ENCODE measurements at regions not wholly inside any gene's neighbourhood (a gene's known extent, or its start where the extent isn't known, plus 50 kb on each side); places are given as distances from the start of the nearest gene placed in this dataset.

DNA sequence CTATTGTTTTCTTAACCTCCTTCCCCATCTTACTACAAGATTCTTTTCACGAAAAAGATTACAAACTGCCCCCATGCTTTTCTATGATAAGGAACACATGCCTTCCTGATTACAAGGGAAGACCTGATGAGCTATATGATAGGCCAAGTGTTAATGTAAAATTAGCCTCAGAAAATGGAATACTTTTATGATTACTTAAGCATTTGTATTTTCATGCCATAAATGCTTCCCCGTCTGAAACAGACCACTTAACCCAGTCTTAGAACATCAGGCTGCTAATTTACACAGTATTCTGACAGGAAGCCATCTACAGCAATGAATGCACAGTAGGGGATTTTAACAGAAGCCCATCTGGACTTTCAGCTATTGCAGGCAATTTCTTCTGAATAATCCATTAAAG, 274.9 kb downstream of the HAO1 start:
- DNase-seq = no peak

DNA sequence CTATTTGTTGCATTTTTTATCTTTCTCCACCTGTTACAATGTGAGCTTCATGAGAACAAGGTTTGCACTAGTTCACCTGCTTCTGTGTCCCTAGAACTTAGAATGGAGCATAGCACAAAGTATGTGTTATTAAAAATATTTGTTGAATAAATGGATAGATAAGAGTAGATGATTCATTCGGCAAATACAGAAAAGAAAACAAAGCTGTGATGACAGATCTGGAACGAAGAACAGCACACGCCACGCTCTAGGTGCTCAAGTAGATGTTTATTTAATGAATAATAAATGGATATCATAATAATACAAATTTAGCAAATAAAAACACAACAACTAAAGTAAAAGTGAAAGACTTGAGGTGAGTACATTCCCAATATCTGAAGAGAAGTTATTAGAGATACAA, 273.1 kb downstream of the HAO1 start:
- no peak for DNase-seq

DNA sequence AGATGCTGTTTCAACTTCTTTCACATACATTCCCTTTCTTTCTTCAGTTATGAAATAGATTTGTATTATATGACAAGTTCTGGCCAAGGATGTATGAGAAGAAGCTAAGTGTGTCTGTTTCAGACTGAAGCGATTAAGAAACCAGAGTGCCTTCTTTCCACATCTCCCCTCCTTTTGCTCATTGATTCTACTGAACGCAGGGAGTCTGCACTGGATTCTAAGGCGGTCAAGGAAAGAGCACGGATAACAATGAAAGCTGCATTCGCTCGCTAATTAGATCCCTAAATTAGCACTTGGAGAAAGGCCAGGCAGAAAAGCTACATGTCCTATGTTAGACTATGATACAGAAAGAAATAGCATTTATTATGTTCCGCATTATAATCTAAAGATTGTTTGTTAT, 267.7 kb downstream of the HAO1 start:
- no peak for DNase-seq

DNA sequence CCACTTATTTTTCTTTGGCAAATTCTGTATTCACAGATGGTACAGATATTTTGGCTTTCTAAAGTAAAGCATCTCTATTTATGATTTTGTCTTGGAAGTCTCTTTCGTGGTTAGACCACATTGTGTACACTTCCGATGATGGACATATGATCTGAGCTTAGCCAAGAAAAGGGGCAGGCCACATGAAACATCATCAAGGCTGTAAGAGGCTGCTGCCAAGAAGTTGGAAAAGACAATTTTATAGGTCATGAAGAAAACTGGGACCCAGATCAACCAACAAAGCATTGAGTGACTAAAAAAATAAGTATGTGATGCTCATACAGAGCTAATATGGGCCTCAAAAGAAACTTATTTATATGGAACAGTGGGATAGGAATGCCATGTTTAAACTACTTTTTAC, 266.4 kb downstream of the HAO1 start:
- DNase-seq = no peak

DNA sequence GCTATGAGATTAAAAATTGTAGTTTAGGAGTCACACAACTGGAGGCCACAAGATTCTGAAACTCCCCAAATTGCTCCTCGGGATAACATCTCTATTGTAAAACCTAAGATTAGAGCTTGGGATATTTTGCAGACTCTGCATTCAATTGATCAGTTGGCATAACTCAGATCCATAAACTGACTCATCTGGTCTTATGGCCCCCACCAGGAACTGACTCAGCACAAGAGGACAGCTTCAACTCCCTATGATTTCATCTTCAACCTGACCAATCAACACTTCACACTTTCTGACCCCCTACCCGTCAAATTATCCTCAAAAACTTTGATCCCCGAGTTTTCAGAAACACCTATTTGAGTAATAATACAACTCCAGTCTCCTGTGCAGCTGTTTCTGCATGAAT, 257.3 kb downstream of the HAO1 start:
- no peak for DNase-seq

DNA sequence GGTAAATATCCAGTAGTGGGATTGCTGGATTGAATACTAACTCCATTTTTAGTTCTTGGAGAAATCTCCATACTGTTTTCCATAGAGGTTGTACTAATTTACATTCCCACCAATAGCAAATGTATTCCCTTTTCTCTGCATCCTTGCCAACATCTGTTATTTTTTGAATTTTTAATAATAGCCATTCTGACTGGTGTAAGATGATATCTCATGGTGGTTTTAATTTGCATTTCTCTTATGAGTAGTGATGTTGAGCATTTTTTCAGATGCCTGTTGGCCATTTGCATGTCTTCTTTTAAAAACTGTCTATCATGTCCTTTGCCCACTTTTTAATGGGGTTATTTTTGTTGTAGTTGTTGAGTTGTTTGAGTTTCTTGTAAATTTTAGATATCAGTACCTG, 253.2 kb downstream of the HAO1 start:
- DNase-seq = no peak

DNA sequence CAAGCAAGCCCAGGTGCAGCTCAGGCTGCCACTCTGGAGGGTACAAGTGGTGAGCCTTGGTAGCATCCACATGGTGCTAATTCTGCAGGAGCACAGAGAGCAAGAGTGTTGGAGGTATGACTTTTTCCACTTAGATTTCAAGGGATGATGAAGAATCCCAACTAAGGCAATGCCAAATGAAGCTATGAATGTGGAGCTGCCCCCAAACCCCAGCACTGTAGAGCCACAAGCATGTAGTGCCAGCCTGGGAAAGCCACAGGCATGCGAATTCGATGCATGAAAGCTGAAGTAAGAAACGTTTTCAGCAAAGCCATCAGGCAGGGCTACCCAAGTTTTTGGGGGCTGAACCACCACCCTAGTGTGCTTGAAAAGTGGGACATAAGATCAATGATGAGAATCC, 251.1 kb downstream of the HAO1 start:
- DNase-seq = no peak

DNA sequence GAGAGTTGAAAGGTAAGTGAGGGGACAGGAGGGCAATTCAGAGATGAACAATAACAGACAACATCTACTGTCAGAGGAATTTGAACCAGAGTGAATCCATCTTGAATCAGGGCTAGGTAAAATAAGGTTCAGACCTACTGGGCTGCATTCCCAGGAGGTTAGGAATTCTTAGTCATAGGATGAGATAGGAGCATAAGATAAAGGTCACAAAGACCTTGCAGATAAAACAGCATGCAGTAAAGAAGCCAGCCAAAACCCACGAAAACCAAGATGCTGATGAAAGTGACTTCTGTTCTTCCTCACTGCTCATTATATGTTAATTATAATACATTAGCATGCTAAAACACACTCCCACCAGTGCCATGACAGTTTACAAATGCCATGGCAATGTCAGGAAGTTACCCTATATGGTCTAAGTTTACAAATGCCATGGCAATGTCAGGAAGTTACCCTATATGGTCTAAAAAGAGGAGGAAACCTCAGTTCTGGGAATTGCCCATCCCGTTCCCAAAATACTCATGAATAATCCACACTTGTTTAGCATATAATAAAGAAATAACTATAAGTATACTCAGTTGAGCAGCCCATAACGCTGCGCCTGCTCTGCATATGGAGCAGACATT, 248.5 kb downstream of the HAO1 start:
- DNase-seq = no peak

DNA sequence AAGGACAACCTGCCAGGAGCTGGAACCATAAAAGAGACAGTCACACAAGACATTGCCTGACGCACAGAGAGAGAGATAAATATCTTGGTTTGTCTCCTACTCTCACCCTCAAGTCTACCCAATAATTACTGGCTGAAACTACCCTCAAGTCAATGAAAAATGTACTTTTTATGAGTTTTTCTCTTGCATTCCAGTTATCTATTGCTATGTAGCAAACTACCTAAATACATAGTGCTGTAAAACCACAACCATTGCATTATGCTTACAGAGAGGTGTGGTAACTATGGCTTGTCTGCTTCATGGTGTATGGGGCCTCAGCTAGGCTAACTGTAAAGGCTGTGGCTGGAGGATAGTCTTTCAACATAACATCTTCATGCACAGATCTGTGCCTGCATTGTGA, 247.8 kb downstream of the HAO1 start:
- no peak for DNase-seq

DNA sequence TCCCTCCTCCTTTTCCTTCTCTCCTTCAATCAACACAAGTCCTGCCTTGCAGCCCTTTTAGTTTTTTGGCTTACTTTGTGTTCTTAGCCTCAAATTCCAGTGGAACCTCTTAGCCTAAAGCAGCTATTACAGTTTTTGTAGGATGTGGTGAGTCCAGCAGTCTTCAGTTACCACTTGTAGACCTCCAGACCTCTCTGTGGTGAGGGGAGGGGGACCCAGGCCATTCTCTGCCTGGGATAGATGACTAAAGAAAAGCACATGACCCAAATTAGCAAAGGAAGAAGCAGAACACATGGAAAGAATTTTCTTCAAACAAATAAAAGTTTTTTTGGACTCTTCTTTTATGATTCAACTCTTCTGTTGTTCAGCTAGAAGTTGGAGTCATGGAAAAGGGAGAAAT, 246.5 kb downstream of the HAO1 start:
- no peak for DNase-seq

DNA sequence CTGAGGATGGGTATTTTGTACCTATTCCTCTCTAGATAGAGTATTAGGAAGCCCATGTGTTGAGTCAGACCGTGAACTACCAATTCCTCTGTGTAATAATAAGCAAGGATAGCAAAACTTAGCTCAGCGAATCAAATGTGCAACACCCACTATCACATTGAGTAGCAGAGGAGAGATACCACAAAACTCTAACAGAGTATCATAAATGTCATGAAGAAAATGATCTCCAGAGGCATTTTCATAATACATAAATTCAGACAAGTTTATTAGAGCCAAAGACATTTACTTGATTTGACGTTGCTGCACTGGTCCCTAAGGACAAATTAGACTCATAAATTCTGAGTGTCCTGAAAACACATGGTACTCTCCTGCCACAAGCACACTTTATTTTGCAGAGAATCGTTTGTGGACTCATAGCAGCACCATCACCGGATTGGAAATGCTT, 245.2 kb downstream of the HAO1 start:
- DNase-seq = no peak

DNA sequence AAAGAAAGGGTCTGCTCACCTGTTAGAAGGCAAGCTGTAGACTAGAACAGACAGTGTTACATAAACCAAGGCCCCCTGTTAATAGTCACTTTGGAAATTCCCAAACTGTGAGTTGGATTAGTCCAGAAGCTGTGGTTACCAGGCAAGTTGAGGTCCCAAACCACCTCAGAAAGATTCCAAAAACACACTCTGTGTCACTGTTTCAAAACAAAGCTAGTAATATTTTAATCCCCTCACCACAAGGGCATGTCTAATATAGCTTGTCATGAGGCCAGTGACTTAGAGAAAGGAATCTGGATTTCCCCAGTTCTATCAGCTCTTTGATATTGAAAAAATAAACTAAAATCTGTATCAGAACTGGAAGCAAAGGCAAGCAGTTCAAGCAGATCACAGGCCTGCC, 244.6 kb downstream of the HAO1 start:
- DNase-seq = no peak

DNA sequence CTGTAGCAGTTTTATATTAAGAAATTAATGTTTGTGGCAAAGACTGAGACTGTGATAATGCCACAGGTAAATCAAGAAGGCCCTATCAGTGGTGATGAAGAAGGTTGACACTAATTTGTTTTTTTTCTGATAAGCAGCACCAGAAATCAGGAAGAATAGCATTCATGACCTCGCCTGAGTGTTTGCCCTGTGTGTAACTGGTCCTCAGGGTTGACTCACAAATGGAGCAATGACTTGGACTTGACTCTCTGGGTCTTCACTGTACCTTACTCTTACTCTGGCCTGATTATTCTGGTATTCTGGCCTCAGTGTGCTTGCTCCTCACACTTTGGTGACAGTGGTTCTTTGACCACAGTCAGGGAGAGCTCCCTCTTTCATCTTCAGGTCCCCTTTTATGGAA, 243.9 kb downstream of the HAO1 start:
- no peak for DNase-seq

DNA sequence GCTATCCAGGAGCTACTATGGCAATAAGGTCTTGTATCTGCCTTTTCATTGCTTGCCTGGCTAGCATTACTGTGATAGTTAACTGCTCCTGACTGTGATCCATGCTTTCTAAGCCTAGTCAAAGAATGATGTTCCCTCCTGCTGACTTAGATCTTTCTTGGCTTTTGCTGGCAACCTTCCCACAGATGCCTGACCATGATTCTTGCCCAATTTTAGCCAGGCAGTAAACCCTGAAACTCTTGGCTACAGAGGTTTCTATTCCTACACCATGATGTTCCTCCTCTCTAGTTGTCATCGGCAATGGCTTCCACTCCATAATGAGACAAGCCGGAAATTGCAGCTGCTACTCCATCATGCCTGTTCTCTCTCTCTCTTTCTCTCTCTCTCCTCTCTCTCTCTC, 238.1 kb downstream of the HAO1 start:
- no peak for DNase-seq

DNA sequence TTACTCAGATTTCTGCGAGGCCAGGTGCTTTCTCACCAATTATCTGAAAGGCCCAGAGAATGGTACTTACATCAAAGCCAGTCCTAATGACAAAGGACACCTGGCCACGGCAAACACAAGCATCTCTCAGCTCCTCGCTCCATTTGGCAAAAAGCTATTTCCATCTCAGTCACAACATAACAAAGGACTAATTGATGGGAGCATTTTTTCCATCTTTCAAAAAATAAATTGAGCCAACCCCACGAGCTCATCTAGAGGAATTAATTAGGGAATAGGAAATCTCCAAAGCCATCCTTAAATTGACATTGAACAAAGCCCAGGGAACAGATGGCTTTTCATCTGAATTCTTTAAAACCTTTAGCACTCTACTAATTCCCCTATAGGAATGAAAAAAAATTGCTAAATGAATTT, 236.7 kb downstream of the HAO1 start:
- no peak for DNase-seq

DNA sequence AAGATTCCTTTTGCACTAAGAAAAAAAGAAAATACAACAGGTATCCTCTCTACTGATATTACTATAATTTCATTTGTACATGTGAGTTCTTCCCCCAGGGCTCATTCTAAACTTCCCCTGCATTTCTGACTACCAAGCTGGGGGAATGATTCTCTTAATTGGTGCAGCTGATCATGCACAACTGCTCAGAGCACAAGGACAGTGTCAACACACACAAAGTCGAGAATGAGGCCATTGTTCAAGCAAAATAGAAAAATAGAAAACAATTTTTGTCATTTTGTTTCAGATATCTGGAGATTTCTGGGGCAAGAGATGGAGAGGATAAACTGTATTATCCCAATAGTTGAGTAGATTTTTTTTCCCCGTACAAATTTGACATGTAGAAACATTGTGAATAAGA, 236.3 kb downstream of the HAO1 start:
- DNase-seq = no peak

DNA sequence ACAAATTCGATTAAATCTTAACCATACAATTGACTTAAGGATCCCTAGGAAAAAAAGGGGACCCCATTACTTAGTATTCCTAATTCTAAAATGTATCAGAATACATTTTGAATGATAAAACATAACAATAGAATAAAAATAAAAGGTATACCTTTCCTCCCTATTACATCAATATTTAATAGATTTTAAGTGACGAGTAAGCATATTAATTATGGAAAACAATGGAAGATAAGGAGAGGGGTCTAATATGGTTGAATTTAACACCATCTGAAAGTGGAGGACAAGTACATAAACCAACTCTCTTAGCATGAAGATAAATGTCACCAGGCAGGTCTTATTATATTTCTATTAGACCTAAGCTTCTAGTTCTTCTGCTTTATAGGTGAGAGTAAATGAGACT, 232.1 kb downstream of the HAO1 start:
- DNase-seq = no peak

DNA sequence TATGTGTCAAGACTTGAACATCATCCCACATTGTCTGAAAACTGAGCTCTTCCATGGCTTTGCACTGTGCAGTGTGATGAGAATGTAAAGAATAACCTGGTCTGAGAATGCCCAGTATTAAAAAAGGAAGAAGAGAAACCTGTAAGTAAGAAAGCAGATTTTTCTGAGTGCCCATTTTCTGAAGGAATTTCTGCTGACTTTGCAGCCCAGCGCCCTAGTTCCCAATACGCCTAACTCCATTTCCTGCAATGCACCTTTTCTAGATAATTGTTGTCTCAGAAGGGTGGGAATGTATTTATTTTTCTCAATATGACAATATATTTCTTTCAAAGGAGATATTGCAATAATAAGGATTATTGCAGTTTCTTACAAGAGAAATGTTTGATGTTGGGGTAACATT, 231.5 kb downstream of the HAO1 start:
- DNase-seq = no peak

DNA sequence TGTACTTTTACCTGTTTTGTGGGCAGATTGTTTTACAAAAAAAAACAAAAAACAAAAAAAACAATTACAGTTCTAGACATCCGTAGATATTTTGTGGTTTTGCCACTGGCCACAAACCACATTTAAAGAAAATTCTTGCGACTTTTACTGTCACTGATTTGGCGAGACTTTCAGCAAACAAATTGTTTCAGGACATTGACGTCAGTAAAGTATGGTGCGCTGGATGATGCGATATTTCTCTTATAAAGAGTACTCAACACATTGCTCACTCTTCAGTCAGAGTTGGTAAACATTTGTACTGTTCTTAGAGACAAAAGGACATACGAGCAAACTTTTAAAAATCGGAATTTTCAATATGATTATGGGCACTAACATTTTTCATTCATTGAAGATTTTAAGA, 229.8 kb downstream of the HAO1 start:
- no peak for DNase-seq

DNA sequence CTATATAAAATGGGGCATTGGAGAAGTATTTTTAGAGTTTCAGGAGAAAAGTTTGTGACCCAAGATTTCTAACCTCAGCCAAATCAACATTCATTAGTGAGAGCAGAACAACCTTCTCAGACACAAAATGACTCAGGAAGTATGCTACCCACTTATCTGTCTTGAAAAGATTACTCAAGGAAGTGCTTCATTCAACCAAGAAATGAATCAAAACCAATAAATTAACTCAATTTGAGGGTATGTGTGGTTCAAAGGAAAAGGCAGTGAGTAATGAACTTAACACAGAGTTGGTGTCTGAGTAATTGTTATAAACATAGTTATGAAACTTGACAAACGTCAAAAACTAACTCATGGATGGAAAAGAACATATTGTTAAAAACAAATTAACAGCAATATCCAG, 227.6 kb downstream of the HAO1 start:
- DNase-seq = no peak

DNA sequence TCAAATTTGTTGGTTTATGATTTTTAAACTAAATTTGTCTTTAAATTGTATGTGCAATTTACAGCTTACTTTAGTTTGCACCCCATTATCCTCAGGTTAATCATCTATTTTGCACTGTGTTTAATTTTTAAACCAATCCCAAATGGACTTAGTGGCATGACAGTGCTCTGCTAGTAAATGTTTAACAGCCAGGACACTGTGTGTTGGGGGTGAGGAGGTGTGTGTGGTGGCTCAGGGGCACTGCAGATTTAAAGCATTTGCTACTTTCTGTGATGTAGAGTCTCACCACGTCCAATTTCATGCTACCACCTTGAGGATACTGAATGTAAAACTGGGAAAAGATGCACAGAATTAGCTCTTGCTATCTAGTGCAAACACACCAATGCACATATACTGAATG, 225.7 kb downstream of the HAO1 start:
- no peak for DNase-seq

DNA sequence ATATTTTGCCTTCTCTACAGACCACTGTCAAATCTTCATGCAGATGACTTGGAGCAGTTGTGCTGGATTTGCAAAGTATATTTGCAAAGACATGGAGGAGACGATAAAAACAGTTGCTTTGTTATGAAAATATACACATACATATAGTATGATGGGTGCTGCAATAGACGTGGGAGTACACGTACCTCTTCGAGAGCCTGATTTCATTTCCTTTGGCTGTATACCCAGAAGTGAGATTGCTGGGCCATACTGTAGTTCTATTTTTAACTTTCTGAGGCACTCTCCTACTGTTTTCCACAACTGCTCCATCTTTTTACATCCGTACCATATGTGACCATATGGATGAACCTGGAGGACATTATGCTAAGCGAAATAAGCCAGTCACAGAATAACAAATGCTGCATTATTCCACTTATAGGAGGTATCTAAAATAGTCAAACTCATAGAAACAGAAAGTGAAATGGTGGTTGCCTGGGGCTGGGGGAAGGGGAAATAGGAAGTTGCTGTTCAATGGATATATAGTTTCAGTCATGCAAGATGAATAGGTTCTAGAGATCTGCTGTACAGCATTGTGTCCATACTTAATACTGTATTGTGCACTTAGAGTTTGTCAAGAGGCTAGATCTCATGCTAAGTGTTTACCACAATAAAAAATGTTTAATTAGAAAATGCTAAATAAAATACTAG, 223.8 kb downstream of the HAO1 start:
- no peak for DNase-seq

DNA sequence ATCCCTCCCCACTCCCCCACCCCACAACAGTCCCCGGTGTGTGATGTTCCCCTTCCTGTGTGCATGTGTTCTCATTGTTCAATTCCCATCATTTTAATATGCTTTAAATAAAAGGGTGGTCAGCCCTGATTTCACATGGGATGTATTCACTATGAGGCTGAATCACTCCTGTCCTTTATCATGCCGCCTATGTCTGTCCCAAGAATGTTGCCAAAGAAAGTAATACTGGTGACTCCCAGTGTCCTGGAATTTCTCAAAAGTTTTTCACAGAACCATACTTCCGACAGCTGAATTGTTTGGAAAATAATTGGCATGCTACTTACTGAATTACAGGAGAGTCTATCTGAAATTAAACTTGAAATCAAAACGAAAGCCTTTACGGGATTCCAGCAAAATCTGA, 217.7 kb downstream of the HAO1 start:
- DNase-seq = no peak

DNA sequence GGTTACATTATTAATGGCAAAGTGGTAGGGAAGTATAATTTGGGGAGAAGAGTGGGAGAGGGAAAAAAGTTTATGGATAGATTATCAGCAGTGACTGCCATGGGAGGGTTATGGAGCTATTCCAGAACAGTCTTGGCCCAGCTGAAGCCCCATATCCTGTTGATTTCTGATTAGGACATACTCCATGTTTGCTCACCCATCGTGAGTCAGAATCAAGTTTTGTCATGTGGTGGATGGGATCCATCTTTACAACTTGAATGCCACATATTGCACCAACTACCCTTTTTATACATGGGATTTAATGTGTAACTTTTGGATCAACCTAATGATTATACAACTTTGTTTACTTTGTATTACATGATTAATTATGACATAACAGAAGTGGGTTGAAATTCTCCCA, 217.0 kb downstream of the HAO1 start:
- no peak for DNase-seq

DNA sequence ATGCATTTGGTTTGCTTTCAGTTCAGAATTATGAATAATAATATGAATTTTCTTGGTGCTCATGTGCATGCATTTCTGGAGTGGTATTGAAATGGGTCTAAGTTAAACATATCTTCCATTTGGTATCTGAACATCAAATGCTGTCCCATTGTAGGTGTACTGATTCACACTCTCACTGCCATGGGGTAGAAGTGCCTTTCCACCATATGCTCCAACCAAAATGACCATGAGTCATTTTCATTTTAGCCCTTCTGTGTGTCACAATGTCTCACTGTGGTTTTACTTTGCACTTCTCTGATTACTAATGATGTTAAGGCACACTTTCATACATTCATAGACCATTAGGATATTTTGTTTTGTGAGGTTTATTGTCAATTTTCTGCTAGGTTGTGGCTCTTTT, 211.9 kb downstream of the HAO1 start:
- DNase-seq = no peak

Data from CD4-positive, alpha-beta T cell treated with Interleukin-17A for 1 hour (primary cell).